CD4-positive, alpha-beta T cell treated with Interferon alpha-2 for 1 hour (primary cell): ENCODE measurements at regions not wholly inside any gene's neighbourhood (a gene's known extent, or its start where the extent isn't known, plus 50 kb on each side); places are given as distances from the start of the nearest gene placed in this dataset.

Experiments
- DNase-seq, 2 donors: peaks; one replicate each; pipeline ENCODE4 v3.0.0-alpha.2; 2020 to 2022

DNA sequence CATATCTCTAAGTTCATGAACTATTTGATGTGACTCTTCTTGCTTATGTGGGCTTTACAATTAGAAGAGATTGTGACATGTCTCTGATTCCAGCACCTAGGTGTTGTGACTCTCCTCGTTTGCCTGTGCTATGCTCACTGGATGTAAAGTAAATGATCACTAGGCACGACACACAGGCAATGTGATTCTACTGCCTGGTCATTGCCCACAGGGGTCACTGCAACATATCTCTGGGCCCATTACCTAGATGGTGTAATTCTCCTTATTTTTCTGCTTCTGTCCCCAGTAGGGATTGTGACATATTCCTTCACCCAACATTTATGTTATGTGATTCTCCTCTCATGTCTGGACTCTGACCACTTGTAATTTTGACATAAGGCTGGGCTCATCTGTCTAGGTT is 65.8 kb upstream of the ZNF91 start:
- DNase-seq: no peak

DNA sequence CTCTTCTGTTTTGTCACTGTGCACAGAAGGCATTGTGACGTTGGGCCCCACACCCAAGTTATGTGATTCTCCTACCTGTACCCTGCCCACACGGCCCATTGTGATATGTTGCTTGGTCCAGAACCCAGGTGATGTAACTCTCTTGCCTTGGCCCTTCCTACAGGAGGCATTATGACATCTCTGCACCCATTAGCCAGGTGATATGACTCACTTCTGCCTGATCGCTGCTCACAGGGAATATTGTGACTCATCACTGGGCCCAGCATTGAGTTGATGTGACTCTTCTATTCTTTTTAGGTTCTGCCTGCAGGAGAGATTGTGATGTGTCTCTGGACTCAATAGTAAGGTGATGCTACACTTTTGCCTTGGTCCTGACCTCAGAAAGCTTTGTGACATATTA is 65.4 kb upstream of the ZNF91 start:
- DNase-seq: no peak
